ENCODE measurements at regions not wholly inside any gene's neighbourhood (a gene's known extent, or its start where the extent isn't known, plus 50 kb on each side); places are given as distances from the start of the nearest gene placed in this dataset.
"Not testable (repeated sequence)": the region's sequence is repeated elsewhere in the genome, so short reads cannot be mapped to it uniquely, and the experiment has no call there.

- Mint-ChIP-seq H3K27me3 (ENCODE audit: unreplicated experiment) (no peaks in the 10 kb centered on the region), H3K36me3 (ENCODE audit: unreplicated experiment) (no peaks in the 10 kb centered on the region), H3K27ac (ENCODE audit: unreplicated experiment) (no peak overlapping the region), H3K9me3 (ENCODE audit: unreplicated experiment) (peaks cover 44% of the 10 kb centered on the region), H3K4me1 (ENCODE audit: unreplicated experiment) (no peaks in the 10 kb centered on the region), H3K4me3 (ENCODE audit: unreplicated experiment) (no peak overlapping the region)
- no peak for DNase-seq (ENCODE audit: extremely low spot score, unreplicated experiment)
- TF ChIP-seq, protein P1, sequence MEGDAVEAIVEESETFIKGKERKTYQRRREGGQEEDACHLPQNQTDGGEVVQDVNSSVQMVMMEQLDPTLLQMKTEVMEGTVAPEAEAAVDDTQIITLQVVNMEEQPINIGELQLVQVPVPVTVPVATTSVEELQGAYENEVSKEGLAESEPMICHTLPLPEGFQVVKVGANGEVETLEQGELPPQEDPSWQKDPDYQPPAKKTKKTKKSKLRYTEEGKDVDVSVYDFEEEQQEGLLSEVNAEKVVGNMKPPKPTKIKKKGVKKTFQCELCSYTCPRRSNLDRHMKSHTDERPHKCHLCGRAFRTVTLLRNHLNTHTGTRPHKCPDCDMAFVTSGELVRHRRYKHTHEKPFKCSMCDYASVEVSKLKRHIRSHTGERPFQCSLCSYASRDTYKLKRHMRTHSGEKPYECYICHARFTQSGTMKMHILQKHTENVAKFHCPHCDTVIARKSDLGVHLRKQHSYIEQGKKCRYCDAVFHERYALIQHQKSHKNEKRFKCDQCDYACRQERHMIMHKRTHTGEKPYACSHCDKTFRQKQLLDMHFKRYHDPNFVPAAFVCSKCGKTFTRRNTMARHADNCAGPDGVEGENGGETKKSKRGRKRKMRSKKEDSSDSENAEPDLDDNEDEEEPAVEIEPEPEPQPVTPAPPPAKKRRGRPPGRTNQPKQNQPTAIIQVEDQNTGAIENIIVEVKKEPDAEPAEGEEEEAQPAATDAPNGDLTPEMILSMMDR (IDR thresholded peaks at IDR 0.05): no peak
These were observed 189.6 kb upstream of the GRM7 start for GRCh38 chr3:6671363-6671762.

GRCh38 chr3:6679510-6679909, 181.4 kb upstream of the GRM7 start:
- DNase-seq (ENCODE audit: extremely low spot score, unreplicated experiment): no peak
- Mint-ChIP-seq H3K36me3 (ENCODE audit: unreplicated experiment) (no peaks in the 10 kb centered on the region), H3K4me3 (ENCODE audit: unreplicated experiment) (no peak overlapping the region), H3K27me3 (ENCODE audit: unreplicated experiment) (no peaks in the 10 kb centered on the region), H3K27ac (ENCODE audit: unreplicated experiment) (no peak overlapping the region), H3K4me1 (ENCODE audit: unreplicated experiment) (no peaks in the 10 kb centered on the region), H3K9me3 (ENCODE audit: unreplicated experiment) (peaks cover 48% of the 10 kb centered on the region)
- TF ChIP-seq, protein P1 (IDR thresholded peaks at IDR 0.05): no peak

DNA sequence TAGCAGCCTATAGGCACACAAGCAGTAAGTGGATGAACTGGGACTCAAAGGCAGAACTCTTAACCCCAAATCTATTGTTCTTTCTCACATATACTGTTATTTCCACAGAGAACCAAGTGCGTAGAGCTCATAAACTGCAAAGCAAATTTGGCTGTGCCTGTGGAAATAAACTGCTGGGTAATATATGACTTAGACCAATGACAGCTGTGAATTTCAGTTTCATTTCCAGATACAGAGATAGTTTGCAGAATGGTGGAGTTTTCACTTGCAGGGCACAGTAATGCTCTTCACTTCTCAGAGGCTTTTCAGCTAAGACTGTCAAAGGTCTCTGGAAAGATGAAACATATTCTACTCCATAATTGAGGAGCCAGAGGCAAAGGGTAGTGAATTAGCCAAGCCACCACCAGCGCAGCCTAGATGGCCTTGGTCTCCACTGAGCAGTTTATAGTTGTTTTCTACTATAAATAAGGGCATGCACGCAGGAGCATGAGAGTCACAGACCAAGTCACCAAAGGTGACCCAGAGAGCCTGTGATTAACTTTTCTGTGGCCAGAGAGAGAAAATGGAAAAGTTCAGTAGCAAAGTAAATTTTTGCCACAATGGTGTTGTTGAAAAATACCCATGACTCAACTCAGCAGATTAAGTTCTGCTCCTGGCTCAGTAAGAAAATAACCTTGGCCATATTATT, 180.7 kb upstream of the GRM7 start:
- Mint-ChIP-seq H3K4me3 (ENCODE audit: unreplicated experiment) (no peak overlapping the region), H3K27me3 (ENCODE audit: unreplicated experiment) (no peaks in the 10 kb centered on the region)

DNA sequence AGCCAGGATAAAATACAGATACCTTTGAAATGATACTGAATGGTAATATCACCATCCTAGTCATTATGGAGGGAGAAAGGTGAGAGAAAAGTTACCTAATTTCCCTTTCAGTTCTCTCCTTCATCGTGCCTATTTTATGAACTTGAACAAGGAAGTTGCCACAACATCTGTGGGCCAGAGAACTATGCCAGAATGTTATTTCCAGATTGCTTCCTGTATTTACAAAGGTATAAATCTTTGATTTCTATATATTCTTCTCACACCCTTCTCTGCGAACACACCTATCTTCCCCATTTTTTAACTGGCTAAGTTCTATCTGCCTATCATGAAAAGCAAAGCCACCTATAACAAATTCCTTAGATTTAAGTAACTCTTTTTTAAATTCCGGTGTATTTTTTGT, 163.6 kb upstream of the GRM7 start:
- DNase-seq (ENCODE audit: extremely low spot score, unreplicated experiment): no peak
- TF ChIP-seq, protein P1 (IDR thresholded peaks at IDR 0.05): no peak
- Mint-ChIP-seq H3K9me3 (ENCODE audit: unreplicated experiment) (peaks cover 40% of the 10 kb centered on the region), H3K27me3 (ENCODE audit: unreplicated experiment) (no peaks in the 10 kb centered on the region), H3K36me3 (ENCODE audit: unreplicated experiment) (no peaks in the 10 kb centered on the region), H3K4me1 (ENCODE audit: unreplicated experiment) (no peaks in the 10 kb centered on the region), H3K4me3 (ENCODE audit: unreplicated experiment) (no peak overlapping the region), H3K27ac (ENCODE audit: unreplicated experiment) (no peak overlapping the region)

More for the DNA sequence above, 180.7 kb upstream of the GRM7 start:
- no peak for DNase-seq (ENCODE audit: extremely low spot score, unreplicated experiment)
- Mint-ChIP-seq H3K9me3 (ENCODE audit: unreplicated experiment) (peaks cover 52% of the 10 kb centered on the region), H3K36me3 (ENCODE audit: unreplicated experiment) (no peaks in the 10 kb centered on the region), H3K4me1 (ENCODE audit: unreplicated experiment) (no peaks in the 10 kb centered on the region), H3K27ac (ENCODE audit: unreplicated experiment) (no peak overlapping the region)
- TF ChIP-seq, protein P1 (IDR thresholded peaks at IDR 0.05): no peak

DNA sequence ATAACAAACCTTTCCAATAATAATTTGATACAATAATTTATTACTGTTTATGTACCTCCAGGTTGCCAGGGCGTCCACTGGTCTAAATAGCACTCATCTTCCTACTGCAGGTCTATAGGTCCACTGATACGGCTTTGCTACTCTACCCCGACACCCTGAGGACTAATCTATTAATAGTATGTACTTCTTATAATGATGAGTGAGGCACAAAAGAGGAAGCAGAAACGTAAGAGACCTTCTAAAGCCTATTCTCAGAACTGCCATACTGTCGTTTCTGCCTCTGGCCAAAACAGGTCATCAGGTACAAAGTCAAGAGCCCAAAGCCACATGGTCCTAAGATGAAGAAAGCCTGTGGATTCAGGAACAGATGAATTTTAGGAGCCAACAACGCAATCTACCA, 163.2 kb upstream of the GRM7 start:
- Mint-ChIP-seq H3K36me3 (ENCODE audit: unreplicated experiment) (no peaks in the 10 kb centered on the region), H3K4me3 (ENCODE audit: unreplicated experiment) (no peak overlapping the region), H3K4me1 (ENCODE audit: unreplicated experiment) (no peaks in the 10 kb centered on the region), H3K27ac (ENCODE audit: unreplicated experiment) (no peak overlapping the region), H3K27me3 (ENCODE audit: unreplicated experiment) (no peaks in the 10 kb centered on the region), H3K9me3 (ENCODE audit: unreplicated experiment) (peaks cover 45% of the 10 kb centered on the region)
- TF ChIP-seq, protein P1 (IDR thresholded peaks at IDR 0.05): no peak
- no peak for DNase-seq (ENCODE audit: extremely low spot score, unreplicated experiment)

DNA sequence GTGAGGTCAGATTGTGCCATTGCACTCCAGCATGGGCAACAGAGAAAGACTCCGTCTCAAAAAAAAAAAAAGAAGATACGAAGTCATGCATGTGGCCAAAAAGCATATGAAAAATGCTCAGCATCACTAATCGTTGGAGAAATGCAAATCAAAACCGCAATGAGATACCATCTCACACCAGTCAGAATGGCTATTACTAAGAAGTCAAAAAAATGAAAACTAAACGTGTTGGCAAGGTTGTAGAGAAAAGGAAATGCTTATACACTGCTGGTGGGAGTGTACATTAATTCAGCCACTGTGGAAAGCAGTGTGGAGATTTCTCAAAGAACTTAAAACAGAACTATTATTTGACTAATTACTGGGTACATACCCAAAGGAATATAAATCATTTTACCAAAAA, 156.1 kb upstream of the GRM7 start:
- not testable (repeated sequence) for H3K4me1 Mint-ChIP-seq (ENCODE audit: unreplicated experiment); H3K4me3 Mint-ChIP-seq (ENCODE audit: unreplicated experiment); DNase-seq (ENCODE audit: extremely low spot score, unreplicated experiment); H3K27me3 Mint-ChIP-seq (ENCODE audit: unreplicated experiment); H3K36me3 Mint-ChIP-seq (ENCODE audit: unreplicated experiment); H3K27ac Mint-ChIP-seq (ENCODE audit: unreplicated experiment)
- peaks cover 65% of the 10 kb centered on the region for H3K9me3 Mint-ChIP-seq (ENCODE audit: unreplicated experiment)

Measured in osteocyte (in vitro differentiated cells).